ENCODE measurements at regions not wholly inside any gene's neighbourhood (a gene's known extent, or its start where the extent isn't known, plus 50 kb on each side); places are given as distances from the start of the nearest gene placed in this dataset.

DNA sequence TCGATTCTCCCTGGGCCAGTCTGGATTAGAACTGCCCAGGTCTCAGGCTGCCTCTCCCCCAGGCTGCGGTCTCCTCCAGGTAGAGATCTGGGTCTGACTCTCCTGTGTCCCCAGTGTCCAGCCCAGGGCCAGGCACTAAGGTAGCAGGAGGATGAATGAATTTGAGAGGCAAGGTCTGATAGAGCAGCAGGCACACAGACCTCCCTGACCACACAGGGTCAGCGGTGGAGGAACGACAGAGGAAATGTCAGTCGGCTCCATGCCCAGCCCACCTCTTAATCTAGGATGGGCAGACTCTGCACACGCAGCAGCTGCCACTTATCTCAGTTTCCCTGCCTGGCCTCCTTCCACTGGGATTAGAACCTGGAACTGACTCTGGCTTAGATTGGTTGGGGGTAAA, 272.7 kb upstream of the MVB12B start:
- WGBS, 4 donors, result 26 to 60% (median 53%) methylated on average over 4 to 6 of the region's 6 CpGs
- Histone ChIP-seq H3K4me1 (replicated peaks in 1 of 2) (no peaks in the 10 kb centered on the region), H3K4me3 (no peak overlapping the region), H3K27me3 (peaks cover 4% of the 10 kb centered on the region), H3K9me3 (replicated peaks in 1 of 3) (no peaks in the 10 kb centered on the region), H3K27ac (no peak overlapping the region), H3K36me3 (replicated peaks in 1 of 2) (no peaks in the 10 kb centered on the region)
- DNase-seq, result no peak
- intact Hi-C loops (cut with DNase I), result no loop called here
- TF ChIP-seq POLR2A (IDR thresholded peaks at IDR 0.05), result no peak
- TF ChIP-seq, protein P1, sequence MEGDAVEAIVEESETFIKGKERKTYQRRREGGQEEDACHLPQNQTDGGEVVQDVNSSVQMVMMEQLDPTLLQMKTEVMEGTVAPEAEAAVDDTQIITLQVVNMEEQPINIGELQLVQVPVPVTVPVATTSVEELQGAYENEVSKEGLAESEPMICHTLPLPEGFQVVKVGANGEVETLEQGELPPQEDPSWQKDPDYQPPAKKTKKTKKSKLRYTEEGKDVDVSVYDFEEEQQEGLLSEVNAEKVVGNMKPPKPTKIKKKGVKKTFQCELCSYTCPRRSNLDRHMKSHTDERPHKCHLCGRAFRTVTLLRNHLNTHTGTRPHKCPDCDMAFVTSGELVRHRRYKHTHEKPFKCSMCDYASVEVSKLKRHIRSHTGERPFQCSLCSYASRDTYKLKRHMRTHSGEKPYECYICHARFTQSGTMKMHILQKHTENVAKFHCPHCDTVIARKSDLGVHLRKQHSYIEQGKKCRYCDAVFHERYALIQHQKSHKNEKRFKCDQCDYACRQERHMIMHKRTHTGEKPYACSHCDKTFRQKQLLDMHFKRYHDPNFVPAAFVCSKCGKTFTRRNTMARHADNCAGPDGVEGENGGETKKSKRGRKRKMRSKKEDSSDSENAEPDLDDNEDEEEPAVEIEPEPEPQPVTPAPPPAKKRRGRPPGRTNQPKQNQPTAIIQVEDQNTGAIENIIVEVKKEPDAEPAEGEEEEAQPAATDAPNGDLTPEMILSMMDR (IDR thresholded peaks at IDR 0.05), result no peak

DNA sequence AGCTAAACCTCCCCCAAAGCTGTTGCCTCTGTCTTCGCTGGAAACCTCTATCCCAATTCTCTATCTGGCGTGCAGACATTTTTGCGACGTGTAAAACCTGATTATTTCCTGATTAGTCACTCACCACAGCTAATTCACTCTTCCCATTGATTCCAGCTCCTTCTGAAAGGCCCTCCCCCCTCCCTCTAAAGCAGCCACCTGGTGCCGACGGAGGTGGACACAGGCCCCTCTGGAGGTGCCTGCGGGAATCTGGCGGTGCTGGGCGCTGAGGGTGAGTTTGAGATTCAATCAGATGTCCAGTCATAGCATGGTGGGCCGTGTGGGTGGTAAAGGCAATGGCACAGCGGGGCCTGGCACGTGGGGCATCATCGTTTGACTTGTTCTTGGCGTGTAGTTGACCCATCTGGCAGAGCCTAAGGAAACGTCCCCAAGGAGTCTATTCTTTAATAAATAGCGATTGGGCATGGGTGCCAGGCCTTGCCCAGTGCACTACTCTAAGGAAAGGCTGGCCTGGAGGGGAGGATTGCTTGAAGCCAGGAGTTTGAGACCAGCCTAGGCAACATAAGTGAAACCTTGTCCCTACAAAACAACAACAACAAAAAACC, 271.1 kb upstream of the MVB12B start:
- no peak for DNase-seq
- intact Hi-C loops (cut with DNase I), result no loop called here

DNA sequence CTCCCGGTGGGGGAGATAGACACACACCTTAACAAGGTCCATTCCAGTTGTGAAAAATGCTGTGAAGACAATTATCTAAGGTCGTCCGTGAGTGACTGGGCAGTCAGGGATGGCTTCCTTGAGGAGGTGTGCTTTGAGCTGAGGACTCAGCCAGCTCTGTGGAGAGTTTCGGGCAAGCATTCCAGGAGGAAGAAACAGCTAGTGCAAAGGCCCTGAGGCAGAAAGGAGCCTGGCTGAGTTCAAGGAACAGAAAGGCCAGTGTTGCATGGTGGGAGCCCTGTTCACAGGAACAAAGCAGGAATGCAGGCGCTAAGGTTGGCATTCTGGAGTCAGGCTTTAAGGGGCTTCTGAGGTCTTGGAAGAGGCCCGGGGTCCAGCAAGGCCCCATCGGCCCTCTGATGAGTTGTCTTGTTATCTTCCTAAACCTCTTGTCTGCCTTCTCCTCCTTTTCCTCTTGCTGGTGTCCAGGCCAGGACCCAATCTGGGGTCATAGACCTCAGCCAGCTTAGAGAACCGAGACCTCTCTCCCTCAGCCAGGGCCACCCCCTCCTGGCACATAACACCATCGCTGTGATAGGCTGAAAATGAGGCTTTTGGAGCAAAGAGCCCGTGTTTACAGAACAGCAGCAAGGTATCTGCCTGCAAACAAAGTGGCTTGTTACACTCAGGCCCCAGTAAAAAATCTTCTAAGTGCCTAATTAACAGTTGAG, 270.2 kb upstream of the MVB12B start:
- 82 to 86% (median 82%) methylated on average over 9 to 10 of the region's 10 CpGs for WGBS, 4 donors
- no peaks in the 10 kb centered on the region for H3K36me3 ChIP-seq (replicated peaks in 1 of 2)
- intact Hi-C loops (cut with DNase I), result no loop called here
- no peak overlapping the region for H3K27ac ChIP-seq
- H3K4me1 ChIP-seq (replicated peaks in 1 of 2), result no peaks in the 10 kb centered on the region
- no peak for DNase-seq
- TF ChIP-seq, protein P1 (IDR thresholded peaks at IDR 0.05), result no peak
- TF ChIP-seq POLR2A (IDR thresholded peaks at IDR 0.05), result no peak
- H3K9me3 ChIP-seq (replicated peaks in 1 of 3), result no peaks in the 10 kb centered on the region
- peaks cover 4% of the 10 kb centered on the region for H3K27me3 ChIP-seq
- H3K4me3 ChIP-seq, result no peak overlapping the region

More for the DNA sequence above, 271.1 kb upstream of the MVB12B start:
- 80 to 85% (median 82%) methylated on average over 13 to 16 of the region's 16 CpGs for WGBS, 4 donors
- H3K4me1 ChIP-seq (replicated peaks in 1 of 2), result no peaks in the 10 kb centered on the region
- H3K36me3 ChIP-seq (replicated peaks in 1 of 2), result no peaks in the 10 kb centered on the region
- H3K9me3 ChIP-seq (replicated peaks in 1 of 3), result no peaks in the 10 kb centered on the region
- TF ChIP-seq, protein P1 (IDR thresholded peaks at IDR 0.05), result no peak
- no peak for TF ChIP-seq POLR2A (IDR thresholded peaks at IDR 0.05)
- H3K27ac ChIP-seq, result no peak overlapping the region
- peaks cover 4% of the 10 kb centered on the region for H3K27me3 ChIP-seq
- H3K4me3 ChIP-seq, result no peak overlapping the region

DNA sequence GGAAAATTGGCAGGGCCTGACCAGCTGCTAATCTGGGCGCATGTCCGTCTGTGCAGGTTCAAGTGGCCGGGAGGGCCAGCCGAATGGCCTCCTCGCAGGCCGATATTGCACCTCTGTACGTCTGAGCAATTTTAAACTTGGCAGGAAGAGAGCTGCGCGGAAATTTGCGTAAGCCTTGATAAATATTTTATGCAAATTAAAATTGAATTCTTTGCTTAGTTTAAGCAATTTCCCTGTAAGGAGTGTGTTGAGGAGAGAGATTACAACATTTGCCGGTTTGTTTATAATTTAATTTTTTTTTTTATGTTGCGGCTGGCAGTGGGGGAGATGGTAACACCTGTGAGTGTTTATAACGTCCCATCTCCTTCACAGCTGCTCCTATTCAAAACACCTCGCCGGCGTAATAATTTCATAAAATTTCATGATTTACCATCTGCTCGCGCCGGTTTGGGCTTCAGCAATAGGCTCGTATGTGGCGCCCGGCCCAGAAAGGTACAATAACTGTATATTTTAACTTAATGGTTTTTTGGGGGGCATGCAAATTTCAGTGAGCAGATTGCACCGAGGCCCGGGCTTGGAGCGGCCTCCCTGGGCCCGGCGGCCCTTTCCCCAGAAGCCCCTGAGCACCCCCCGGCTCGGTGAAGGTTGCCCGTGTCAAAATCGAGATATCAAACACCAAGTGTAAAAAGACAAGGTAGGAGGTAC, 269.4 kb upstream of the MVB12B start:
- TF ChIP-seq, protein P1 (IDR thresholded peaks at IDR 0.05), result no peak
- no peak for TF ChIP-seq POLR2A (IDR thresholded peaks at IDR 0.05)
- no peak overlapping the region for H3K27ac ChIP-seq
- no peaks in the 10 kb centered on the region for H3K4me1 ChIP-seq (replicated peaks in 1 of 2)
- no peaks in the 10 kb centered on the region for H3K9me3 ChIP-seq (replicated peaks in 1 of 3)
- 87 to 90% (median 89%) methylated on average over 31 of the region's 31 CpGs for WGBS, 4 donors
- intact Hi-C loops (cut with DNase I), result no loop called here
- peaks cover 4% of the 10 kb centered on the region for H3K27me3 ChIP-seq
- no peaks in the 10 kb centered on the region for H3K36me3 ChIP-seq (replicated peaks in 1 of 2)
- H3K4me3 ChIP-seq, result no peak overlapping the region
- no peak for DNase-seq
